ENCODE measurements at regions not wholly inside any gene's neighbourhood (a gene's known extent, or its start where the extent isn't known, plus 50 kb on each side); places are given as distances from the start of the nearest gene placed in this dataset.

DNA sequence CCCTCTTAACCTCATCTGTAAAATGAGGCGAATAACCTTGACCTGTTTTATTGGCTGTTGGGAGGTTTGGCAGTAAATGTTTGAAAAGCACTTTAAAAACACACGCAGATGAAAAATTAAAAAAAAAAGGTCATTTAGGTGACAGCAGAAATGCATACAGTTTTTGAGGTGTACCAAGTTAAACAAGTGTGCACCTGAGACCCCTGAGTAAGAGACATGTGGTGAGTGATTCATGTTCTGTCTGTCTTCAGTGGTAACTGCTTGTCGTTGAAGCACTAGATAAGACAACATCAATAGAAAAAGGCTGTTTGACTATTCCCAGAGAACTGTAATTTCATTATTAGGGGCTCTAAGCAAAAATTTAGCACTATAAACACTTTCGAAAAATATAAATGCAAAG is 608.4 kb upstream of the PITX2 start:
- Histone ChIP-seq H3K36me3 (replicated peaks) (no peaks in the 10 kb centered on the region), H3K27me3 (replicated peaks) (no peaks in the 10 kb centered on the region), H3K4me3 (ENCODE audit: low read depth, low read length) (no peak overlapping the region), H3K27ac (no peak overlapping the region)
- DNase-seq = no peak
- in situ Hi-C loops (cut with HindIII; ENCODE audit: low pct_ligation_motif_present, low sequenced_read_pairs) = no loop called here
- TF ChIP-seq, protein P1, sequence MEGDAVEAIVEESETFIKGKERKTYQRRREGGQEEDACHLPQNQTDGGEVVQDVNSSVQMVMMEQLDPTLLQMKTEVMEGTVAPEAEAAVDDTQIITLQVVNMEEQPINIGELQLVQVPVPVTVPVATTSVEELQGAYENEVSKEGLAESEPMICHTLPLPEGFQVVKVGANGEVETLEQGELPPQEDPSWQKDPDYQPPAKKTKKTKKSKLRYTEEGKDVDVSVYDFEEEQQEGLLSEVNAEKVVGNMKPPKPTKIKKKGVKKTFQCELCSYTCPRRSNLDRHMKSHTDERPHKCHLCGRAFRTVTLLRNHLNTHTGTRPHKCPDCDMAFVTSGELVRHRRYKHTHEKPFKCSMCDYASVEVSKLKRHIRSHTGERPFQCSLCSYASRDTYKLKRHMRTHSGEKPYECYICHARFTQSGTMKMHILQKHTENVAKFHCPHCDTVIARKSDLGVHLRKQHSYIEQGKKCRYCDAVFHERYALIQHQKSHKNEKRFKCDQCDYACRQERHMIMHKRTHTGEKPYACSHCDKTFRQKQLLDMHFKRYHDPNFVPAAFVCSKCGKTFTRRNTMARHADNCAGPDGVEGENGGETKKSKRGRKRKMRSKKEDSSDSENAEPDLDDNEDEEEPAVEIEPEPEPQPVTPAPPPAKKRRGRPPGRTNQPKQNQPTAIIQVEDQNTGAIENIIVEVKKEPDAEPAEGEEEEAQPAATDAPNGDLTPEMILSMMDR (IDR thresholded peaks at IDR 0.05; ENCODE audit: low read depth, low read length, missing control alignments) = no peak

DNA sequence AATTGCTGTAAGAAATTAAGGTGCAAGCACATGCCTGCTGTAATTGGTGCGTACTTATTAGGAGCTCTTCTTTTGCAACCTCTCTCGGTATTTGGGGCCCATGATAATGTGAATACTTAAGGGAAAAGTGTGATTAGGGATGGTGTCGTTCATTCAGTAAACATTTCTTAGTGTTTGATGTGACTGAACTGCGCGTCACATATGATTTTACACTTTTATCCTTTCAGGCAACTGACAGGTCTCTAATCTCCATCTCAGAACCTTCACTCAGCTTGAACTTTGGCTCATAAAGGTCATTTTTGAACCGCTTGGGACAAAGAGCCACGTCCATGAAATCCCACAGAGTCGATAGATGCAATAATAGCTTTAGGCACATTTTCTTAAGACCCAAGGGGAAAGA is 612.1 kb upstream of the PITX2 start:
- no peaks in the 10 kb centered on the region for H3K27me3 ChIP-seq (replicated peaks)
- no peak for DNase-seq
- no peak overlapping the region for H3K27ac ChIP-seq
- H3K4me3 ChIP-seq (ENCODE audit: low read depth, low read length) = no peak overlapping the region
- TF ChIP-seq, protein P1 (IDR thresholded peaks at IDR 0.05; ENCODE audit: low read depth, low read length, missing control alignments) = no peak
- no peaks in the 10 kb centered on the region for H3K36me3 ChIP-seq (replicated peaks)
- in situ Hi-C loops (cut with HindIII; ENCODE audit: low pct_ligation_motif_present, low sequenced_read_pairs) = no loop called here

DNA sequence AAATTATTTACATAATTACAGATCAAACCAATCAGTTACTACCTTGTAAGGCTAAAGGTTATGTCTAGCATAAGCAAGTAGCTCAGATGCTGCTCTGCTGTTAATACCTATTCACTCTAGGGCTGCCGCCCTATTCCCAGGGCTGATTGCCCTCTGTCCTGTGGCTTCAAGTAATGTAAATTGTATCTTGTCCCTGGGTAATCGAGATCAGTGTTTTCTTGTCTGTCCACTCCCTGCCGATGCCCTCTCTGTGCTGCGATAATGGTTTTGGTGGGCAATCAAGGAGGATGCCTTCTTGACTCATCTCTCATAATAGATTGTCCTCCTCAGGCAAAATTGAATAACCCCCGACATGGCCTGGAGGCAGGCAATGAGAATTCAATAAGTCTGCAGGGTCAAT is 641.0 kb upstream of the PITX2 start:
- Histone ChIP-seq H3K27ac (no peak overlapping the region), H3K36me3 (replicated peaks) (no peaks in the 10 kb centered on the region), H3K4me3 (ENCODE audit: low read depth, low read length) (no peak overlapping the region), H3K27me3 (replicated peaks) (no peaks in the 10 kb centered on the region)
- in situ Hi-C loops (cut with HindIII; ENCODE audit: low pct_ligation_motif_present, low sequenced_read_pairs) = no loop called here
- TF ChIP-seq, protein P1 (IDR thresholded peaks at IDR 0.05; ENCODE audit: low read depth, low read length, missing control alignments) = no peak
- no peak for DNase-seq

DNA sequence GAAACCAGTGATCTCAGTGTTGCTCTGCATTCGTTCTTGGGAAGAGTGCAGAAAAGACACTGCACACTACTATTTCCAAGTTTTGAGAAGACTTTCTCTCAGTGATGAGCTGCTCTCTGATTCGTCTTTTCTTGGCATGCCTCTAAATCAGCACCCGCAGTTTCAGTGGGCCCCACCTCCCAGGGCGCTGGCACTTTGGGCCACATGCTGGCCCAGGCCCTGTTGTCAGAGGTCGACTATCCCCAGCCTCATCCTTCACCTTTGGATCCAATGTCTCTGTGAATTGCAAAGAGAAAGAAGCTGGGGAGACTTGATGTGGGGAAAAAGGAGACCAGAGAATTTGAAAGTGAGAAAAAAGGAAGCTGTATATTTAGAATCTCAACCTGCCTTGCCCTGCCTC is 644.1 kb upstream of the PITX2 start:
- Histone ChIP-seq H3K27ac (no peak overlapping the region), H3K4me3 (ENCODE audit: low read depth, low read length) (no peak overlapping the region), H3K27me3 (replicated peaks) (no peaks in the 10 kb centered on the region), H3K36me3 (replicated peaks) (no peaks in the 10 kb centered on the region)
- DNase-seq = no peak
- TF ChIP-seq, protein P1 (IDR thresholded peaks at IDR 0.05; ENCODE audit: low read depth, low read length, missing control alignments) = no peak
- in situ Hi-C loops (cut with HindIII; ENCODE audit: low pct_ligation_motif_present, low sequenced_read_pairs) = no loop called here

DNA sequence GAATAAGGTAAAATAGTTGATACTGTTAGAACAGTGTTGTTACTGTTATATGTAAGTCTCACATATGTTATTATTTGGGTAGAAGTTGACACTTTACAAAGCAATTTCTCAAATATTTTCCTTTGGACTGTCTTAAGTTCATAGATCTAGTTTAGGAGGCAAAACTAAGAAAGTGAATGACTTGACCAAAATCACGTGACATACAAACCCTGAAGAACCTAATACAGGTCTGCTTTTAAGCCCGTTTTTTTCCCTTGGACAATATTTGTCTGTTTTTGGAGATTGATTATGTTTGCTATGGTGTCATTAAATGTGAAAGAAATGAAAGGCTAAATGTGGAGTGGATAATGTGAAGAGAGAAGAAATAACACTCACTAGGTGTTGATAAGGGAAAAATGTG is 644.9 kb upstream of the PITX2 start:
- Histone ChIP-seq H3K36me3 (replicated peaks) (no peaks in the 10 kb centered on the region), H3K4me3 (ENCODE audit: low read depth, low read length) (no peak overlapping the region), H3K27me3 (replicated peaks) (no peaks in the 10 kb centered on the region), H3K27ac (no peak overlapping the region)
- in situ Hi-C loops (cut with HindIII; ENCODE audit: low pct_ligation_motif_present, low sequenced_read_pairs) = no loop called here
- no peak for DNase-seq
- TF ChIP-seq, protein P1 (IDR thresholded peaks at IDR 0.05; ENCODE audit: low read depth, low read length, missing control alignments) = no peak

DNA sequence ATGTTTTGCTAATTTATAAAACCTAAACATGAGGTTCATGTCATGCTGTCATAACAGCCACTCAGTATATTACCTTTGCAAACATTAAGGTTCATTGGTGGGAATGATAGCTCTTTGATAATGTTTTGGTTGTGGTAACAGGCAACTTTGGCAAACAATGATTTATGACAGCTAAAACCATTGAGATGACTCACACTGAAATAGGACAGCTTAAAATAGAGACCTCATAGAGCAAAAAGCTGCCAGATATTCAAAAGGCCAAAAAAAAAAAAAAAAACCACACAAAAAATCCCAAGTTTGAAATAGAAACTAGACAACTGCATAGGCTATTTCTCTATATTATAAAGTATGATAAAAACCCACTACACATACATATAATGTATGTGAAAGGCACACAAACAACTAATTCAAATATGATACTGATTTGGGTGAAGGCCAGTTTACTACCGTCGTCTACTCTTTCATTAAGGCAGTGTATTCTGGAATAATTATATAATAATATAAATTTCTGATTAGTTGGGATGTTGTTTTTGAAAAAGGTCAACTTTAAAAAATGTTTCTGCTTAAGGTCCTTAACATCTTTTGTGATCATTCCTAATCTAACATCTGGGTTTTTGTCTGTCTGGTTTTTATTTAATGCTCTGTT is 646.0 kb upstream of the PITX2 start:
- H3K27me3 ChIP-seq (replicated peaks) = no peaks in the 10 kb centered on the region
- no peaks in the 10 kb centered on the region for H3K36me3 ChIP-seq (replicated peaks)
- peak; percentile 1 for DNase-seq
- TF ChIP-seq, protein P1 (IDR thresholded peaks at IDR 0.05; ENCODE audit: low read depth, low read length, missing control alignments) = no peak
- no peak overlapping the region for H3K4me3 ChIP-seq (ENCODE audit: low read depth, low read length)
- in situ Hi-C loops (cut with HindIII; ENCODE audit: low pct_ligation_motif_present, low sequenced_read_pairs) = no loop called here
- no peak overlapping the region for H3K27ac ChIP-seq

All from brain microvascular endothelial cell (primary cell).